ENCODE measurements at regions not wholly inside any gene's neighbourhood (a gene's known extent, or its start where the extent isn't known, plus 50 kb on each side); places are given as distances from the start of the nearest gene placed in this dataset.
"Not testable (repeated sequence)": the region's sequence is repeated elsewhere in the genome, so short reads cannot be mapped to it uniquely, and the experiment has no call there.

- Histone ChIP-seq H4K20me1 (ENCODE audit: insufficient read depth, low read length) (no peaks in the 10 kb centered on the region), H3K27me3 (ENCODE audit: low read depth, low read length) (no peaks in the 10 kb centered on the region), H3K9ac (ENCODE audit: low read length) (no peak overlapping the region), H3K9me3 (ENCODE audit: insufficient read depth, low read length) (no peaks in the 10 kb centered on the region), H3K27ac (ENCODE audit: low read length) (no peak overlapping the region), H3K4me1 (ENCODE audit: low read length) (no peaks in the 10 kb centered on the region), H3K4me2 (ENCODE audit: low read length) (no peak overlapping the region), H3K4me3 (ENCODE audit: low read length) (no peak overlapping the region), H3K36me3 (replicated peaks; ENCODE audit: low read depth, low read length) (no peaks in the 10 kb centered on the region), H2AFZ (ENCODE audit: low read depth, low read length) (no peak overlapping the region), H3K79me2 (ENCODE audit: low read length) (no peaks in the 10 kb centered on the region)
- TF ChIP-seq, protein P1, sequence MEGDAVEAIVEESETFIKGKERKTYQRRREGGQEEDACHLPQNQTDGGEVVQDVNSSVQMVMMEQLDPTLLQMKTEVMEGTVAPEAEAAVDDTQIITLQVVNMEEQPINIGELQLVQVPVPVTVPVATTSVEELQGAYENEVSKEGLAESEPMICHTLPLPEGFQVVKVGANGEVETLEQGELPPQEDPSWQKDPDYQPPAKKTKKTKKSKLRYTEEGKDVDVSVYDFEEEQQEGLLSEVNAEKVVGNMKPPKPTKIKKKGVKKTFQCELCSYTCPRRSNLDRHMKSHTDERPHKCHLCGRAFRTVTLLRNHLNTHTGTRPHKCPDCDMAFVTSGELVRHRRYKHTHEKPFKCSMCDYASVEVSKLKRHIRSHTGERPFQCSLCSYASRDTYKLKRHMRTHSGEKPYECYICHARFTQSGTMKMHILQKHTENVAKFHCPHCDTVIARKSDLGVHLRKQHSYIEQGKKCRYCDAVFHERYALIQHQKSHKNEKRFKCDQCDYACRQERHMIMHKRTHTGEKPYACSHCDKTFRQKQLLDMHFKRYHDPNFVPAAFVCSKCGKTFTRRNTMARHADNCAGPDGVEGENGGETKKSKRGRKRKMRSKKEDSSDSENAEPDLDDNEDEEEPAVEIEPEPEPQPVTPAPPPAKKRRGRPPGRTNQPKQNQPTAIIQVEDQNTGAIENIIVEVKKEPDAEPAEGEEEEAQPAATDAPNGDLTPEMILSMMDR (IDR thresholded peaks at IDR 0.05; ENCODE audit: low read depth, low read length): no peak
These were observed 57.8 kb upstream of the ANKRD30A start for GRCh38 chr10:37067576-37067975.

DNA sequence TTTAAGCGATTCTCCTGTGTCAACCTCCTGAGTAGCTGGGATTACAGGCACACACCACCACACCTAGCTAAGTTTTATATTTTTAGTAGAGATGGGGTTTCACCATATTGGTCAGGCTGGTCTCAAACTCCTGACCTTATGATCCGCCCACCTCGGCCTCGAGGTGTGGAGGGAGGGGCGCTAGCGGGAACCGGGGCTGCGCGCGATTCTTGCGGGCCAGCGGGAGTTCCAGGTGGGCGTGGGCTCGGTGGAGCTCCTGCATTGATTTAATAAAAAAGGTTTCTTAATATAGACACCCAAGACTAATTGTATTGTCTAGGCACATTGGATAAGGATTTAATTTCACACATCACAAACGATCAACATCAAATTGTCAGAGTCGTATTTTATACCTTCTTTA lies 63.1 kb upstream of the ANKRD30A start:
- H3K36me3 ChIP-seq (replicated peaks; ENCODE audit: low read depth, low read length); H3K9me3 ChIP-seq (ENCODE audit: insufficient read depth, low read length); H3K4me3 ChIP-seq (ENCODE audit: low read length); H3K4me1 ChIP-seq (ENCODE audit: low read length); H4K20me1 ChIP-seq (ENCODE audit: insufficient read depth, low read length); H2AFZ ChIP-seq (ENCODE audit: low read depth, low read length); H3K9ac ChIP-seq (ENCODE audit: low read length); H3K27ac ChIP-seq (ENCODE audit: low read length); H3K4me2 ChIP-seq (ENCODE audit: low read length); H3K27me3 ChIP-seq (ENCODE audit: low read depth, low read length); H3K79me2 ChIP-seq (ENCODE audit: low read length): not testable (repeated sequence)

GRCh38 chr10:37057261-37057660 lies 68.1 kb upstream of the ANKRD30A start:
- H3K27me3 ChIP-seq (ENCODE audit: low read depth, low read length): no peaks in the 10 kb centered on the region
- H3K79me2 ChIP-seq (ENCODE audit: low read length): no peaks in the 10 kb centered on the region
- H4K20me1 ChIP-seq (ENCODE audit: insufficient read depth, low read length): no peaks in the 10 kb centered on the region
- H3K4me3 ChIP-seq (ENCODE audit: low read length): no peak overlapping the region
- no peak overlapping the region for H3K4me2 ChIP-seq (ENCODE audit: low read length)
- TF ChIP-seq, protein P1 (IDR thresholded peaks at IDR 0.05; ENCODE audit: low read depth, low read length): no peak
- TF ChIP-seq EZH2phosphoT487 (IDR thresholded peaks at IDR 0.05; ENCODE audit: low read depth): no peak
- H3K9ac ChIP-seq (ENCODE audit: low read length): no peak overlapping the region
- H3K36me3 ChIP-seq (replicated peaks; ENCODE audit: low read depth, low read length): no peaks in the 10 kb centered on the region
- H3K9me3 ChIP-seq (ENCODE audit: insufficient read depth, low read length): no peaks in the 10 kb centered on the region
- no peaks in the 10 kb centered on the region for H3K4me1 ChIP-seq (ENCODE audit: low read length)
- H2AFZ ChIP-seq (ENCODE audit: low read depth, low read length): no peak overlapping the region
- no peak overlapping the region for H3K27ac ChIP-seq (ENCODE audit: low read length)

- no peak overlapping the region for H3K27ac ChIP-seq (ENCODE audit: low read length)
- H3K27me3 ChIP-seq (ENCODE audit: low read depth, low read length): no peaks in the 10 kb centered on the region
- H3K9ac ChIP-seq (ENCODE audit: low read length): no peak overlapping the region
These were observed 71.9 kb upstream of the ANKRD30A start for GRCh38 chr10:37053476-37053875.

GRCh38 chr10:37049982-37050381 lies 75.4 kb upstream of the ANKRD30A start:
- H2AFZ ChIP-seq (ENCODE audit: low read depth, low read length); H3K27me3 ChIP-seq (ENCODE audit: low read depth, low read length); H3K9me3 ChIP-seq (ENCODE audit: insufficient read depth, low read length); H3K4me3 ChIP-seq (ENCODE audit: low read length); H3K27ac ChIP-seq (ENCODE audit: low read length); H3K9ac ChIP-seq (ENCODE audit: low read length); H3K4me1 ChIP-seq (ENCODE audit: low read length); H4K20me1 ChIP-seq (ENCODE audit: insufficient read depth, low read length); H3K36me3 ChIP-seq (replicated peaks; ENCODE audit: low read depth, low read length); H3K4me2 ChIP-seq (ENCODE audit: low read length); H3K79me2 ChIP-seq (ENCODE audit: low read length): not testable (repeated sequence)

More at GRCh38 chr10:37053476-37053875, 71.9 kb upstream of the ANKRD30A start:
- no peak overlapping the region for H2AFZ ChIP-seq (ENCODE audit: low read depth, low read length)
- H3K79me2 ChIP-seq (ENCODE audit: low read length): no peaks in the 10 kb centered on the region
- H3K4me3 ChIP-seq (ENCODE audit: low read length): no peak overlapping the region
- no peak for TF ChIP-seq EZH2phosphoT487 (IDR thresholded peaks at IDR 0.05; ENCODE audit: low read depth)
- TF ChIP-seq, protein P1 (IDR thresholded peaks at IDR 0.05; ENCODE audit: low read depth, low read length): no peak
- no peaks in the 10 kb centered on the region for H3K4me1 ChIP-seq (ENCODE audit: low read length)
- H3K9me3 ChIP-seq (ENCODE audit: insufficient read depth, low read length): no peaks in the 10 kb centered on the region
- H3K36me3 ChIP-seq (replicated peaks; ENCODE audit: low read depth, low read length): no peaks in the 10 kb centered on the region
- no peak overlapping the region for H3K4me2 ChIP-seq (ENCODE audit: low read length)
- H4K20me1 ChIP-seq (ENCODE audit: insufficient read depth, low read length): no peaks in the 10 kb centered on the region

DNA sequence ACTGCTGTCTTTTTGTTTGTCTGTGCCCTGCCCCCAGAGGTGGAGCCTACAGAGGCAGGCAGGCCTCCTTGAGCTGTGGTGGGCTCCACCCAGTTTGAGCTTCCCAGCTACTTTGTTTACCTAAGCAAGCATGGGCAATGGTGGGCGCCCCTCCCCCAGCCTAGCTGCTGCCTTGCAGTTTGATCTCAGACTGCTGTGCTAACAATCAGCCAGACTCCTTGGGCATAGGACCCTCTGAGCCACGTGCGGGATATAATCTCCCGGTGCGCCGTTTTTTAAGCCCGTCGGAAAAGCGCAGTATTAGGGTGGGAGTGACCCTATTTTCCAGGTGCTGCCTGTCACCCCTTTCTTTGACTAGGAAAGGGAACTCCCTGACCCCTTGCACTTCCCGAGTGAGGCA lies 81.1 kb upstream of the ANKRD30A start:
- H3K9me3 ChIP-seq (ENCODE audit: insufficient read depth, low read length); H3K9ac ChIP-seq (ENCODE audit: low read length); H2AFZ ChIP-seq (ENCODE audit: low read depth, low read length); H3K4me2 ChIP-seq (ENCODE audit: low read length); H4K20me1 ChIP-seq (ENCODE audit: insufficient read depth, low read length); H3K27ac ChIP-seq (ENCODE audit: low read length); H3K4me3 ChIP-seq (ENCODE audit: low read length); H3K27me3 ChIP-seq (ENCODE audit: low read depth, low read length); H3K79me2 ChIP-seq (ENCODE audit: low read length); H3K36me3 ChIP-seq (replicated peaks; ENCODE audit: low read depth, low read length); H3K4me1 ChIP-seq (ENCODE audit: low read length): not testable (repeated sequence)

Data from OCI-LY3 (cell line).